Upper lobe of left lung (tissue), 6 donors: ENCODE measurements at regions not wholly inside any gene's neighbourhood (a gene's known extent, or its start where the extent isn't known, plus 50 kb on each side); places are given as distances from the start of the nearest gene placed in this dataset.
"Not testable (repeated sequence)": the region's sequence is repeated elsewhere in the genome, so short reads cannot be mapped to it uniquely, and the experiment has no call there.

Experiments used
- ATAC-seq, 2 donors: fragments of 200-7000 bp; cut with Tn5 transposase; one replicate each; pipeline ENCODE4 v1.9.1; 2022; ENCODE audit warnings: mild to moderate bottlenecking in 2 of 2, moderate library complexity in 2 of 2; ENCODE audit not compliant: low FRiP score in 2 of 2
- DNase-seq, 2 donors: peaks; one replicate each; pipeline ENCODE4 v3.0.0-alpha.2; 2019 to 2020
- H3K27ac ChIP-seq, 4 donors: fragments of 200-600 bp; sonication (generic); one replicate each; pipeline ENCODE4 v1.5.1; 2016 to 2019
- H3K27me3 ChIP-seq, 4 donors: fragments of 200-600 bp; sonication (generic); one replicate each; pipeline ENCODE4 v1.5.1; 2017 to 2019
- H3K36me3 ChIP-seq, 4 donors: fragments of 200-600 bp; sonication (generic); one replicate each; pipeline ENCODE4 v1.5.1; 2016 to 2019
- H3K4me1 ChIP-seq, 4 donors: fragments of 200-600 bp; sonication (generic); one replicate each; pipeline ENCODE4 v1.5.1; 2018 to 2019
- H3K4me3 ChIP-seq, 4 donors: fragments of 200-600 bp; sonication (generic); one replicate each; pipeline ENCODE4 v1.5.1; 2017 to 2019; ENCODE audit warnings: mild to moderate bottlenecking in 2 of 4, moderate library complexity in 1 of 4
- H3K9me3 ChIP-seq, 4 donors: fragments of 200-600 bp; sonication (generic); one replicate each; pipeline ENCODE4 v1.5.1; 2018 to 2019
- EP300 ChIP-seq, 4 donors: sonication (generic); formaldehyde crosslinking; IDR thresholded peaks; one replicate each; pipeline ENCODE4 v1.5.1; 2017; ENCODE audit warnings: antibody characterized with exemption in 4 of 4, control low read depth in 2 of 4
- POLR2A ChIP-seq, 4 donors: fragments of 450-650 bp; IDR thresholded peaks; one replicate each; pipeline ENCODE4 v1.5.1; 2016 to 2017; ENCODE audit warnings: antibody characterized with exemption in 4 of 4, mild to moderate bottlenecking in 2 of 4
- POLR2AphosphoS5 ChIP-seq, 2 donors: sonication (generic); formaldehyde crosslinking; IDR thresholded peaks; one replicate each; pipeline ENCODE4 v1.5.1; 2017; ENCODE audit warnings: antibody characterized with exemption in 2 of 2
- WGBS, 2 donors: methylation state at CpG; one replicate each; pipeline ENCODE4 v1.1.5; 2017 to 2018; 5-methylcytosine and 5-hydroxymethylcytosine counted together
- TF ChIP-seq, protein P1 (sequence below), 6 experiments: fragments of 450-650 bp in 4 of 6; fragments of 200-600 bp in 2 of 6; sonication (generic) in 2 of 6; IDR thresholded peaks; one replicate each; pipeline ENCODE4 v1.5.1; 2016 to 2019; ENCODE audit warnings: antibody characterized with exemption in 6 of 6
- donor health status: DM: no; HTN: no; CAD: no; lungs with moderate emphysema.
- donor health status: DM: no; HTN: yes; CAD: no; lungs with severe emphysema.

DNA sequence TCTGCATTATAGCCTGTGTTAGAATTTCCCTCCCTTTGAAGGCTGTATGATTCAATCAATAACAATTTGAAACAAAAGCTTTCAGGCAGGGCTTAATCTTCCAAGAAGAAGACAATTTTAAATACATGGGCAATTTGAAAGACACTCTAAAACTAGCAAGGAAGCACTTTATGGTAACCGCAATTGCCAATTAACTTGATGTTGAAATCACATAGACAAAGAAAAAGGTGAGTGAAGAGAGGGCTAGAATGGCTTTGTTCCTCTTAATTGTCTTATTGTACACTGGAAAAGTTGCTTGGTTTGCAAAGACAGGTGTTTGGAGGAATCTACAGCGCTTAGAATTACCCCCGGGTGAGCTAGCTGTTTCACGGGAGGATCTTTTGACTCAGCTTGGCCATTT is 74.4 kb upstream of the PRKX start:
- WGBS, 2 donors: 48 to 60% methylated on average over 4 of the region's 4 CpGs
- Histone ChIP-seq H3K9me3 (no peaks in the 10 kb centered on the region), H3K4me1 (no peaks in the 10 kb centered on the region), H3K27me3 (no peaks in the 10 kb centered on the region), H3K4me3 (no peak overlapping the region), H3K27ac (no peak overlapping the region), H3K36me3 (no peaks in the 10 kb centered on the region)
- ATAC-seq (no peak), DNase-seq (no peak)
- no peak for TF ChIP-seq POLR2AphosphoS5 (IDR thresholded peaks at IDR 0.05)
- TF ChIP-seq EP300 (IDR thresholded peaks at IDR 0.05): no peak
- TF ChIP-seq POLR2A (IDR thresholded peaks at IDR 0.05): no peak
- TF ChIP-seq, protein P1, sequence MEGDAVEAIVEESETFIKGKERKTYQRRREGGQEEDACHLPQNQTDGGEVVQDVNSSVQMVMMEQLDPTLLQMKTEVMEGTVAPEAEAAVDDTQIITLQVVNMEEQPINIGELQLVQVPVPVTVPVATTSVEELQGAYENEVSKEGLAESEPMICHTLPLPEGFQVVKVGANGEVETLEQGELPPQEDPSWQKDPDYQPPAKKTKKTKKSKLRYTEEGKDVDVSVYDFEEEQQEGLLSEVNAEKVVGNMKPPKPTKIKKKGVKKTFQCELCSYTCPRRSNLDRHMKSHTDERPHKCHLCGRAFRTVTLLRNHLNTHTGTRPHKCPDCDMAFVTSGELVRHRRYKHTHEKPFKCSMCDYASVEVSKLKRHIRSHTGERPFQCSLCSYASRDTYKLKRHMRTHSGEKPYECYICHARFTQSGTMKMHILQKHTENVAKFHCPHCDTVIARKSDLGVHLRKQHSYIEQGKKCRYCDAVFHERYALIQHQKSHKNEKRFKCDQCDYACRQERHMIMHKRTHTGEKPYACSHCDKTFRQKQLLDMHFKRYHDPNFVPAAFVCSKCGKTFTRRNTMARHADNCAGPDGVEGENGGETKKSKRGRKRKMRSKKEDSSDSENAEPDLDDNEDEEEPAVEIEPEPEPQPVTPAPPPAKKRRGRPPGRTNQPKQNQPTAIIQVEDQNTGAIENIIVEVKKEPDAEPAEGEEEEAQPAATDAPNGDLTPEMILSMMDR (IDR thresholded peaks at IDR 0.05): no peak

DNA sequence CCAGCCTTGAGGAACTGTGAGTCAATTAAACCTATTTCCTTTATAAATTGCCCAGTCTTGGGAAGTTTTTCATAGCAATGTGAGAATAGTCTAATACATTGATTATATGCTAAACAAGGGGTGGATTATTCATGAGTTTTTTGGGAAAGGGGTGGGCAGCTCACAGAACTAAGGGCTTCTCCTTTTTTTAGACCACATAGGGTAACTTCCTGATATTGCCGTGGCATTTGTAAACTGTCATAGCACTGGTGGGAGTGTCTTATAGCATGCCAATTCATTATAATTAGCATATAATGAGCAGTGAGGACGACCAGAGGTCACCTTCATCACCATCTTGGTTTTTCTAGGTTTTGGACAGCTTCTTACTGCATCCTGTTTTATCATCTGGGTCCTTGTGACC is 72.4 kb upstream of the PRKX start:
- H3K4me1 ChIP-seq, H3K9me3 ChIP-seq, H3K27ac ChIP-seq, ATAC-seq, DNase-seq, H3K36me3 ChIP-seq, H3K4me3 ChIP-seq, H3K27me3 ChIP-seq: not testable (repeated sequence)
- 20 to 38% methylated on average over 1 to 2 of the region's 2 CpGs for WGBS, 2 donors

DNA sequence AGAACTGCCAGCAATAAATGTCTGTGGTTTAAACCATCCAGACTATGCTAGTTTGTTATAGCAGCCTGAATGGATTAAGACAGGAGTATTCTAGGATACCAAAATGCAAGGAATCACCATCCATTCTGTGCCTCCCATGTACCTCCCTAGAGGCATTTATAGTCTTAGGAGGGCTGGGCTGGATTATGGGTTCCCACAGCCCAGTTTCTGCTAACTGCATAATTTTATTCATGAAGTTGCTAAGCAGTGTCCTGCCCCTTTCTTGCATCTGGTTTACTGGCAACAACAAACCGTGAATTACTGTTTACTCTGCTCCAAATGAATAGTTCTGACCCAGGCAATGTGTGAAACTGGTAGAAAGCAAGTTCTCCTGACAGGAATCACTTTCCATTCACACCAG is 67.1 kb upstream of the PRKX start:
- no peak overlapping the region for H3K4me3 ChIP-seq
- no peak overlapping the region for H3K27ac ChIP-seq
- no peak for ATAC-seq
- no peaks in the 10 kb centered on the region for H3K27me3 ChIP-seq
- DNase-seq: no peak
- WGBS, 2 donors: 32% methylated on average over 1 of the region's 1 CpG; no CpG with 5 or more reads in 1 of the 2 donors
- H3K4me1 ChIP-seq: no peaks in the 10 kb centered on the region
- no peaks in the 10 kb centered on the region for H3K9me3 ChIP-seq
- no peaks in the 10 kb centered on the region for H3K36me3 ChIP-seq
- TF ChIP-seq EP300 (IDR thresholded peaks at IDR 0.05) (no peak), POLR2AphosphoS5 (IDR thresholded peaks at IDR 0.05) (no peak), POLR2A (IDR thresholded peaks at IDR 0.05) (no peak)
- TF ChIP-seq, protein P1 (IDR thresholded peaks at IDR 0.05): no peak

DNA sequence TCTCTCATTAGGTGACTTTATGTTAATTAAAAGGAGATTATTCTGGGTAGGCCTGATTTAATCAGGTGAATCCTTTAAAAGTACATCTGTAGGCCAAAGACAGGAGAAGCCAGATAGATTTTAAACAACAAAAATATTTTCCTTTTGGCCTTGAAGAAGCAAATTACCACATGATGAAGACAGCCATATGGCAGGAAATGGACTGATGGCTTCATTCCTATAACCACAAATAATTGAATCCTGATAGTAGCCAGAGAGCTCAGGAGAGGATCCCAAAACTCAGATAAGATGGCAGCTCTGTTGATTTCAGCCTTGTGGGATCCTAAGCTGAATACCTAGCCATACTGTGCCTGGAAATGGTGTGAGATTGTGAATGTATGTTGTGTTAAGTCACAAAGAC is 66.1 kb upstream of the PRKX start:
- no peak overlapping the region for H3K4me3 ChIP-seq
- ATAC-seq: no peak

DNA sequence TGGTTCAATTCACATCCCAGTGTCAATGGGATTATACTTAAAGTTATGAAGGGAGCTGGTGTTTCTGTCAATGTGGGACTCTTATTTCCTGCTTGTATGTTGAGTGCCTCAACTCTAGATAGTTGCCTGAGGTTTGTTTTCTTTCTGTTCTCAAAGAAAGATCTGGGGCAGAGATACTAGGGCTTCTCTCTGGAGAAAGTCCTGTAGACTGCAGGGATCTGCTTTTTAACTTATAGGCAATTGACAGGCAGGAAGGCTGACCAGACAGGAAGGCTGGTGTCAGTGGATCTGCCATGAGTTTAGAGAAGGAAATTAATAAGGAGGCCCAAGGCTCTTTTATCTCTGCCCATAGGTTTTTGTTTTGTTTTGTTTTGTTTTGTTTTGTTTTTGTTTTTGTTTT is 64.0 kb upstream of the PRKX start:
- ATAC-seq (no peak), DNase-seq (no peak)
- Histone ChIP-seq H3K4me3 (no peak overlapping the region), H3K27me3 (no peaks in the 10 kb centered on the region), H3K27ac (no peak overlapping the region), H3K36me3 (no peaks in the 10 kb centered on the region), H3K9me3 (no peaks in the 10 kb centered on the region), H3K4me1 (no peaks in the 10 kb centered on the region)
- TF ChIP-seq, protein P1 (IDR thresholded peaks at IDR 0.05): no peak
- TF ChIP-seq POLR2A (IDR thresholded peaks at IDR 0.05): no peak
- TF ChIP-seq POLR2AphosphoS5 (IDR thresholded peaks at IDR 0.05): no peak
- no peak for TF ChIP-seq EP300 (IDR thresholded peaks at IDR 0.05)

More for the DNA sequence above, 66.1 kb upstream of the PRKX start:
- DNase-seq: no peak
- Histone ChIP-seq H3K4me1 (no peaks in the 10 kb centered on the region), H3K27me3 (no peaks in the 10 kb centered on the region), H3K27ac (no peak overlapping the region), H3K9me3 (no peaks in the 10 kb centered on the region), H3K36me3 (no peaks in the 10 kb centered on the region)
- TF ChIP-seq, protein P1 (IDR thresholded peaks at IDR 0.05): no peak
- TF ChIP-seq POLR2A (IDR thresholded peaks at IDR 0.05): no peak
- no peak for TF ChIP-seq POLR2AphosphoS5 (IDR thresholded peaks at IDR 0.05)
- no peak for TF ChIP-seq EP300 (IDR thresholded peaks at IDR 0.05)
